ENCODE measurements at regions not wholly inside any gene's neighbourhood (a gene's known extent, or its start where the extent isn't known, plus 50 kb on each side); places are given as distances from the start of the nearest gene placed in this dataset.
"Not testable (repeated sequence)": the region's sequence is repeated elsewhere in the genome, so short reads cannot be mapped to it uniquely, and the experiment has no call there.

DNA sequence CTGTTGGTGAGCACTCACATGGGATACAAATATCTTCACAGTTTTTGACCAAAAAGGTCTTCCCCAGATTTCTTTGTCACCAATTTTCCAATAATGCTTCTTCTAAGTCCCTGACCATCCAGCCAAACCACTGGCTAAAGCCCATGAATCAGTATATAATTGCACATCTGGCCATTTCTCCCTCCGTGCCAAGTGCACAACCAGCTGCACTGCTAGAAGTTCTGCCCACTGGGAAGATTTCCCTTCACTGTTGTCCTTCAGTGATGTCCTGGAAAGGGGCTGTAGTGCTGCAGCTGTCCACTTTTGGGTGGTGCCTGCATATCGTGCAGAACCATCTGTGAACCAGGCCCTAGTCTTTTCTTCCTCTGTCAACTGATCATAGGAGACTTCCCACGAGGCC lies 609.3 kb downstream of the XPNPEP1 start:
- not testable (repeated sequence) for TF ChIP-seq ZNF10, KLF10 (tag by site-specific recombination; IDR thresholded peaks at IDR 0.05)
